ENCODE measurements at regions not wholly inside any gene's neighbourhood (a gene's known extent, or its start where the extent isn't known, plus 50 kb on each side); places are given as distances from the start of the nearest gene placed in this dataset.
"Not testable (repeated sequence)": the region's sequence is repeated elsewhere in the genome, so short reads cannot be mapped to it uniquely, and the experiment has no call there.

DNA sequence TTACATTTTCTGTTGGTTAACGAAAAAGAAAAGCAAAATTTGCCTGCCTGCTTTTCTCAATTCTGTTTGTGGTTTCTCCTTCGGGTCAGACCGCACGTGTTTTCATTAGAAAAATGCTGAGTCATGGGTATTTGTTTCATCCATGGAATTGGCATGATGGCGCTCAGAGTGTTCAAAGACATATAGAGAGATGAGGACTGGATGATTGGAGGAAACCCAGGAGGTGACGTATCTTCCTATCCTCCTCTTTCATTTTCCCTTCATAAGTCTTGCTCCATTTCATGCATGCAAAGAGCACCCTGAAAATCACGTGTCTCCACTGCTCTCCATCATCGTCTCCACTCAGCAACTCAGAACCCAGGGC lies 353.8 kb upstream of the WWC1 start:
- peaks cover 0 to 5% (median 0%) of the 10 kb centered on the region in 7 donors for H3K9me3 Mint-ChIP-seq
- Histone ChIP-seq H3K27ac (ENCODE audit: insufficient read depth, low read length, poor library complexity, severe bottlenecking) (no peak overlapping the region), H3K27me3 (ENCODE audit: control insufficient read depth, insufficient read depth, low read length) (no peaks in the 10 kb centered on the region), H3K4me1 (ENCODE audit: control insufficient read depth, insufficient read depth, low read length, poor library complexity, severe bottlenecking) (no peaks in the 10 kb centered on the region), H3K36me3 (ENCODE audit: control insufficient read depth, insufficient read depth, low read length) (no peaks in the 10 kb centered on the region), H3K9me3 (ENCODE audit: control insufficient read depth in 2 of 2, low read length in 2 of 2) (no peaks in the 10 kb centered on the region), H3K4me3 (ENCODE audit: low read depth, low read length) (no peak overlapping the region)
- no peaks in the 10 kb centered on the region for H3K36me3 Mint-ChIP-seq
- ATAC-seq (ENCODE audit: low read depth in 2 of 2): no peak
- no peak for DNase-seq
- H3K27me3 Mint-ChIP-seq: no peaks in the 10 kb centered on the region
- H3K4me1 Mint-ChIP-seq: peaks cover 0 to 5% (median 0%) of the 10 kb centered on the region in 4 donors
- H3K27ac Mint-ChIP-seq: peak overlapping the region in 1 of 3 donors; percentile 71
- no peak overlapping the region for H3K4me3 Mint-ChIP-seq

DNA sequence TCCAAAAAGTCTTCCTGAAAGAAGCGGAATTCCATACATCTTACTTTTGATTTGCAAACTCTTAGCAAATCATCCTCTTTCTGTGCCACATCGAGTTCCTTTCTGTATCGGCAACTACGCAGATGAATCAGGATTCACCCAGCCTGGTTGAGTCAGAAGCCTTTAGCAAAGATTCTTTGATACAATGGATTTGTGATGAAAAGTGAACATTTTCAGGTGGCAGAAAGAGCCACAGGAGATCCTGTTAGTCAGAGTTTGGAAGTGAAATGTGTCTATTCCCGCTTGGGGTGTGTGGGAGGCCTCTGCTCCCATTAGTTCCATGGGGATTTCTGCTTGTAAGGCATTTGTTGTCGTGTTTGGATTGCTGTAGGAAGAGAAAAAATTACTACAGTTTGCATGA lies 351.8 kb upstream of the WWC1 start:
- Histone ChIP-seq H3K4me1 (ENCODE audit: control insufficient read depth, insufficient read depth, low read length, poor library complexity, severe bottlenecking) (no peaks in the 10 kb centered on the region), H3K36me3 (ENCODE audit: control insufficient read depth, insufficient read depth, low read length) (no peaks in the 10 kb centered on the region), H3K4me3 (ENCODE audit: low read depth, low read length) (no peak overlapping the region), H3K27ac (ENCODE audit: insufficient read depth, low read length, poor library complexity, severe bottlenecking) (no peak overlapping the region), H3K27me3 (ENCODE audit: control insufficient read depth, insufficient read depth, low read length) (no peaks in the 10 kb centered on the region), H3K9me3 (ENCODE audit: control insufficient read depth in 2 of 2, low read length in 2 of 2) (no peaks in the 10 kb centered on the region)
- Mint-ChIP-seq H3K4me1 (peaks cover 0 to 2% (median 0%) of the 10 kb centered on the region in 4 donors), H3K27me3 (no peaks in the 10 kb centered on the region), H3K36me3 (no peaks in the 10 kb centered on the region), H3K9me3 (peaks cover 0 to 5% (median 0%) of the 10 kb centered on the region in 7 donors), H3K27ac (peak overlapping the region in 1 of 3 donors; percentile 76), H3K4me3 (no peak overlapping the region)
- DNase-seq (no peak), ATAC-seq (ENCODE audit: low read depth in 2 of 2) (no peak)

DNA sequence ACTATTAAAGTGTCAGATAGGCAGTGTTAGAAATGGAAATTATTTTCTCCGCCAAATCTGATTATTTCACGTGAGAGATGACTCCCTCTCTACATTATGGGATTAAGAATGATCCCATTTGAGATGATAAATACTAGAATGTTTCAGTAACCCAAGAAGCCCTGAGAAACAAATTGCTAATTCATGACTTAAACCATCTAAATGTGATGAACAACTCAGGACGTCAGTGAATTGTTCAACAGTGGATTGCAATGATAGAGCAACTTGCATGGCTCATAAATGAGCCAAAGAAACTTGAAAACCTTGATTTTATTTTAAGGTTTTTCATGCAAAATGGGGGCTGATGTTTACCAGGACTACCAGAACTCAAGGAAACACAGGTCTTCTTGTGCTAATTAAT lies 350.5 kb upstream of the WWC1 start:
- Histone ChIP-seq H3K4me1 (ENCODE audit: control insufficient read depth, insufficient read depth, low read length, poor library complexity, severe bottlenecking) (no peaks in the 10 kb centered on the region), H3K27me3 (ENCODE audit: control insufficient read depth, insufficient read depth, low read length) (no peaks in the 10 kb centered on the region), H3K9me3 (ENCODE audit: control insufficient read depth in 2 of 2, low read length in 2 of 2) (no peaks in the 10 kb centered on the region), H3K27ac (ENCODE audit: insufficient read depth, low read length, poor library complexity, severe bottlenecking) (no peak overlapping the region), H3K4me3 (ENCODE audit: low read depth, low read length) (no peak overlapping the region), H3K36me3 (ENCODE audit: control insufficient read depth, insufficient read depth, low read length) (no peaks in the 10 kb centered on the region)
- Mint-ChIP-seq H3K27me3 (no peaks in the 10 kb centered on the region), H3K27ac (no peak overlapping the region), H3K4me3 (no peak overlapping the region), H3K4me1 (no peaks in the 10 kb centered on the region), H3K36me3 (no peaks in the 10 kb centered on the region), H3K9me3 (peaks cover 0 to 5% (median 0%) of the 10 kb centered on the region in 7 donors)
- DNase-seq (no peak), ATAC-seq (ENCODE audit: low read depth in 2 of 2) (no peak)

DNA sequence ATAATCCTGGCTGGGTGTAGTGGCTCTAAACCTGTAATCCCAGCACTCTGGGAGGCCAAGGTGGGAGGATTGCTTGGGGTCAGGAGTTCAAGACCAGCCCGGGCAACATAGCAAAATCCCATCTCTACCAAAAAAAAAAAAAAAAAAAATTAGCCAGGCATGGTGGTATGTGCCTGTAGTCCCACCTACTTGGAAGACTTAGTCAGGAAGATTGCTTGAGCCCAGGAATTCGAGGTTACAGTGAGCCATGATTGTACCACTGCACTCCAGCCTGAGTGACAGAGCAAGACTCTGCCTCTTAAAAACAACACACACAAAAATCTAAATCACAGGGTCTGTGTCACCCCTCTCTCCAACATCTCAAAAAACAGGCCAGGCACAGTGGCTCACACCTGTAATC lies 349.9 kb upstream of the WWC1 start:
- not testable (repeated sequence) for H3K36me3 Mint-ChIP-seq; H3K4me3 ChIP-seq (ENCODE audit: low read depth, low read length); H3K4me1 Mint-ChIP-seq; H3K4me3 Mint-ChIP-seq; H3K9me3 ChIP-seq (ENCODE audit: control insufficient read depth in 2 of 2, low read length in 2 of 2); H3K27ac ChIP-seq (ENCODE audit: insufficient read depth, low read length, poor library complexity, severe bottlenecking); H3K36me3 ChIP-seq (ENCODE audit: control insufficient read depth, insufficient read depth, low read length); H3K27me3 ChIP-seq (ENCODE audit: control insufficient read depth, insufficient read depth, low read length); H3K4me1 ChIP-seq (ENCODE audit: control insufficient read depth, insufficient read depth, low read length, poor library complexity, severe bottlenecking); H3K27me3 Mint-ChIP-seq; H3K9me3 Mint-ChIP-seq; H3K27ac Mint-ChIP-seq; DNase-seq; ATAC-seq (ENCODE audit: low read depth in 2 of 2)

DNA sequence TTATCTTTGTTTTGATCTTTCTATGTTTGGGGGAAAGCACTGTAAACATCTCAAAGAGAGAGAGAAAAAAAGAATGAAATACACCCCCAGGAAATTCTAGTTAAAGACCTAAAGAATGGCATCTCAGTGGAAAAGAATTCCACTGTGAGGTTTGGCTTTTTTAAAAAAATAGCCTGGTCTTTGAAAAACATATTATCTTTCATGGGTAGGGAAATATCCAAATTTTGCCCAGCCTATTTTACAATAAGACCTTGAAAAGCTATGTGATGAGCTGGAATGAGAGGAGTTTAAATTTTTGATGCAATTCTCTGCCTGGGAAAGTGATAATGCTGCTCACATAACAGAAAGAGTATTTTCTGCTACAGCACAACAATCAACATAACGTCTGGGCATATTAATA lies 348.1 kb upstream of the WWC1 start:
- no peaks in the 10 kb centered on the region for H3K4me1 Mint-ChIP-seq
- no peaks in the 10 kb centered on the region for H3K27me3 Mint-ChIP-seq
- H3K27ac Mint-ChIP-seq: no peak overlapping the region
- no peak overlapping the region for H3K4me3 Mint-ChIP-seq
- Histone ChIP-seq H3K36me3 (ENCODE audit: control insufficient read depth, insufficient read depth, low read length) (no peaks in the 10 kb centered on the region), H3K9me3 (ENCODE audit: control insufficient read depth in 2 of 2, low read length in 2 of 2) (no peaks in the 10 kb centered on the region), H3K4me3 (ENCODE audit: low read depth, low read length) (no peak overlapping the region), H3K4me1 (ENCODE audit: control insufficient read depth, insufficient read depth, low read length, poor library complexity, severe bottlenecking) (no peaks in the 10 kb centered on the region), H3K27ac (ENCODE audit: insufficient read depth, low read length, poor library complexity, severe bottlenecking) (no peak overlapping the region), H3K27me3 (ENCODE audit: control insufficient read depth, insufficient read depth, low read length) (no peaks in the 10 kb centered on the region)
- H3K9me3 Mint-ChIP-seq: peaks cover 0 to 1% (median 0%) of the 10 kb centered on the region in 7 donors
- DNase-seq (no peak), ATAC-seq (ENCODE audit: low read depth in 2 of 2) (no peak)
- H3K36me3 Mint-ChIP-seq: no peaks in the 10 kb centered on the region

DNA sequence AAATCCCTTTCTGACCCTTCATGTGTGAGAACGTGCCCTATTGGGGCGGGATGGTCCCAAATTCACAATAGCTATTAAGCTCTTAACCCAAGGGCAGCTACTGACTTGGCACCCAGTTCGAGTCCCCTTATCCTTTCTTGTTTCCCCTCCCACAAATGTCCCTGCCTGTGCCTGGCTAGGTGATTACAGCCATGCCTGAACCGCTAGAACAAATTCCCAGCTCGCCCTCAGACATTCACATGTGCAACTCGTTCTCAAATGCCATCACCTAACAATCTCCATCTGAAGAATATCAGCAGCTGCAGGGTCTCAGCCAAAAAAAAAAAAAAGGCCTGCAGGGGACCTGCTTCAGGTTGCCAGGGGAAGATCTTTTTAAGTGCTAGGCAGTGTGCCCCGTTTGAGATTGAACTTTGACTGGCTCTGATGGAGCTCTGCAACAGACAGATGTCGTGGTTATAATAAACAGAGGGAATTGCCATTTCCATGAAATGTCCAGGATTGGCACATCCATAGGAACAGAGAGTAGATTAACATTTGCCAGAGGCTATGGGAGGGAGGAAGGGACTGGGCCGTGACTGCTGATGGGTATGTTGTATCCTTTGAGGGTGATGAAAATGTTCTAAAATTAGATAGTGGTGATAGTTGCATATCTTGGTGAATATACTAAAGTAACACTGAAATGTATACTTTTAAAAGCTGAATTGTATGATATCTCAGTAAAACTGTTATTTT lies 347.2 kb upstream of the WWC1 start:
- H3K27ac Mint-ChIP-seq: no peak overlapping the region
- peaks cover 0 to 1% (median 0%) of the 10 kb centered on the region in 7 donors for H3K9me3 Mint-ChIP-seq
- Histone ChIP-seq H3K27ac (ENCODE audit: insufficient read depth, low read length, poor library complexity, severe bottlenecking) (no peak overlapping the region), H3K9me3 (ENCODE audit: control insufficient read depth in 2 of 2, low read length in 2 of 2) (no peaks in the 10 kb centered on the region), H3K4me3 (ENCODE audit: low read depth, low read length) (no peak overlapping the region), H3K36me3 (ENCODE audit: control insufficient read depth, insufficient read depth, low read length) (no peaks in the 10 kb centered on the region), H3K4me1 (ENCODE audit: control insufficient read depth, insufficient read depth, low read length, poor library complexity, severe bottlenecking) (no peaks in the 10 kb centered on the region), H3K27me3 (ENCODE audit: control insufficient read depth, insufficient read depth, low read length) (no peaks in the 10 kb centered on the region)
- no peak for ATAC-seq (ENCODE audit: low read depth in 2 of 2)
- no peaks in the 10 kb centered on the region for H3K36me3 Mint-ChIP-seq
- H3K4me3 Mint-ChIP-seq: no peak overlapping the region
- H3K27me3 Mint-ChIP-seq: no peaks in the 10 kb centered on the region
- no peaks in the 10 kb centered on the region for H3K4me1 Mint-ChIP-seq
- no peak for DNase-seq

DNA sequence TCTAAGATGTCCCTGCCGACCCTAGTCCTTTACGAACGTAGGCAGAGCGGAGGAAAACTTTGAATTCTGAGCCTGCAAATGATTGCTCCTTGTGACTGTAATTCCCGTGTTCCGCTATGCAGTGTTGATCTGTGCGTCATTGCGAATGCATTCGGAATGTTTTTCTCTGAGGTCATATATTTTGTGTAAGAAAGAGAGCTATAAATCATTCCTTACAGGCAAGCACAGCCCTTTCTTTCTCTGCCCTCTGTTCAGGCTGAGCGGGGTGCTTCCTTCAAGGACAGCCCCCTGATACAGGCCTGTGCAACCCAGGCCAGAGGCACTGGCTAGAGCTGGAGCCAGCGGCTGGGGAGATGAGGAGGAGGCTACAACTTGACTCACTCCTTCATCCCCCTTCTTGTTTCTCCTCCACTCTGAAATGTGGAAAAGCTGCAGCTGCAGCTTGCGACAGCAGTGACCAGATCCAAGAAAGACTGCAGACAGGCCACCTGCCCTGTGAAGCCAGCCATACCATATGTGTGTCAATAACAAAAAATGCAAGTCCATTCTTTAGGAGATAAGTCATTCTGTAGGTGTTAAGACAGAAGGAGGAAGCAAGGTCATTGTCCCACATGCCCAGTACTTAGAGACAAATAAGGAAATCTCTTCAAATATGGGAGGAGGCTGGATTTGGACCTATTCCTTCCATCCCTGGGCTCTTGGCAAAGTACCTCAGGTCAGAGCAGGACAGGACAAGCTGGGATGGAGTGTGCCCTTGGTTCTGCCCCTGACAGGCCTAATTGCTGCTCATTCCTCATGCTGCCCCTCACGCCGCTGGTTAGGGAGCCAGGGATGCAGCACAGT lies 345.7 kb upstream of the WWC1 start:
- H3K4me3 ChIP-seq (ENCODE audit: low read depth, low read length): no peak overlapping the region
- Mint-ChIP-seq H3K4me1 (no peaks in the 10 kb centered on the region), H3K4me3 (no peak overlapping the region), H3K27ac (no peak overlapping the region), H3K36me3 (no peaks in the 10 kb centered on the region), H3K9me3 (peaks cover 0 to 1% (median 0%) of the 10 kb centered on the region in 7 donors), H3K27me3 (no peaks in the 10 kb centered on the region)
- no peaks in the 10 kb centered on the region for H3K9me3 ChIP-seq (ENCODE audit: control insufficient read depth in 2 of 2, low read length in 2 of 2)
- DNase-seq (no peak), ATAC-seq (ENCODE audit: low read depth in 2 of 2) (no peak)
- H3K36me3 ChIP-seq (ENCODE audit: control insufficient read depth, insufficient read depth, low read length): no peaks in the 10 kb centered on the region
- no peak overlapping the region for H3K27ac ChIP-seq (ENCODE audit: insufficient read depth, low read length, poor library complexity, severe bottlenecking)
- H3K4me1 ChIP-seq (ENCODE audit: control insufficient read depth, insufficient read depth, low read length, poor library complexity, severe bottlenecking): no peaks in the 10 kb centered on the region
- H3K27me3 ChIP-seq (ENCODE audit: control insufficient read depth, insufficient read depth, low read length): no peaks in the 10 kb centered on the region

DNA sequence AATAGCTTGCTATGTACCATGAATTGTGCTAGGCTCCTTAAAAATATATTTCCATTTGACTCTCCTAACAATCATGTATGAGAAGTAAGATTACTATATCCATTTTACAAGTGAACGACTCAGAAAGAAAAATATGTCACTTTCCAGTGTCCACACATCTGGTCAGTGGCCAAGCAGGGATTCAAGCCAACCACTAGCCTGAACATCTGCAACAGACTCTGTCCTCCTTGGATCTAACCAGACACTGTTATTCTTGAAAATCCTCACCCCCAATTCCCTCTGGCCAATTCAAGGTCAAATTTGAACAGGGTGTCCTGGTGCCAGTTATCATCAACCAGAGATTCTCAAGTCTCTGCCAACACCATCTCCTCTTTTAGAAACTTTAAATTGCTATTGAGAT lies 344.1 kb upstream of the WWC1 start:
- H3K27me3 Mint-ChIP-seq: no peaks in the 10 kb centered on the region
- H3K9me3 Mint-ChIP-seq: no peaks in the 10 kb centered on the region
- no peak overlapping the region for H3K27ac Mint-ChIP-seq
- H3K4me1 Mint-ChIP-seq: no peaks in the 10 kb centered on the region
- no peak for ATAC-seq (ENCODE audit: low read depth in 2 of 2)
- H3K4me3 ChIP-seq (ENCODE audit: low read depth, low read length): no peak overlapping the region
- no peaks in the 10 kb centered on the region for H3K36me3 Mint-ChIP-seq
- H3K27ac ChIP-seq (ENCODE audit: insufficient read depth, low read length, poor library complexity, severe bottlenecking): no peak overlapping the region
- H3K27me3 ChIP-seq (ENCODE audit: control insufficient read depth, insufficient read depth, low read length): no peaks in the 10 kb centered on the region
- no peaks in the 10 kb centered on the region for H3K9me3 ChIP-seq (ENCODE audit: control insufficient read depth in 2 of 2, low read length in 2 of 2)
- H3K4me3 Mint-ChIP-seq: no peak overlapping the region
- H3K4me1 ChIP-seq (ENCODE audit: control insufficient read depth, insufficient read depth, low read length, poor library complexity, severe bottlenecking): no peaks in the 10 kb centered on the region
- no peak for DNase-seq
- no peaks in the 10 kb centered on the region for H3K36me3 ChIP-seq (ENCODE audit: control insufficient read depth, insufficient read depth, low read length)
